GM19025 (cell line): ENCODE measurements at regions not wholly inside any gene's neighbourhood (a gene's known extent, or its start where the extent isn't known, plus 50 kb on each side); places are given as distances from the start of the nearest gene placed in this dataset.

Experiments
- ATAC-seq: cut with Tn5 transposase; IDR thresholded peaks from one replicate; pipeline ENCODE4 v1.9.1; 2021; ENCODE audit warnings: mild to moderate bottlenecking, low read depth, moderate library complexity; ENCODE audit not compliant: unreplicated experiment

DNA sequence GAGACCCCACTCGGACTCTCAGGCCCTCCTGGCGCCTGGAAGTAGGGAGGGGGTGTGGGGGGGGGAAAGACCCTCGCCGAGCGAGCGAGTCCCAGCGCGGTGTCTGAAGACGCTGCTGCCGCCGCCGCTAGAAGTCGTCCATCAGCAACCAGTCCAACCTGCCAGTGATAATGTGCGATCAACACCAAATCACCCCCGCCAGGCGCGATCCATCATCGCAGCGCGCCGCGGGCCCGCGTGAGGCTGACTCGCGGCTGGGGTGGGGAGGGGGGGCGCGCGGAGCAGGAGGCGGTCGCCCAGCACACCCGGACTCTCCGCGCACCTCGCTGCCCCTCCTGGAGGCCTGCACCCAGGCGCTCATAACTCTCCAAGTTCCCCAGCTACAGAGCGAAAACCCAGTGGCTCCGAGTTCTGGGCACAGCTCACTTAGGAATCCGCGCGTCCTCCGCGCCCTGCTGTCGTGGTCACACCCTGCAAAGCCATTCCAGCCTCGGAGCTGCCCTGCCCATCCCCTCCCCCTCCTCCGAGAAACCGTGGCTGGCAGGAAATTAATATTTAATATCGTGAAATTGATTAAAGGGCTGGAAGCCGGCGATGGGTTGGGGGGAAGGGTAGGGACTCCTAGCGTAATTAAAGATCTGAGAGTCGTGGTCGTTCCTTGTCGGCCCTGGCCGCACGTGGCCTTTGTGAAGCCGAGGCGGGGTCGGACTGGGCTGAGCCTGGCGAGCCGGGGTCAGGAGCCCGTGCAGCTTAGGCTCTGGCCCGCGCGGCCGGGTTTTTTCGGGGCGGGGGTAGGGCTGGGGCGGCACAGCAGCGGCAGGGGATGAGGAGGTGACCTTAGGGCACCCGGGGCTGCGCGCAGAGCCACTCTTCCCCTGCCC is 58.1 kb upstream of the BCOR start:
- ATAC-seq = no peak

DNA sequence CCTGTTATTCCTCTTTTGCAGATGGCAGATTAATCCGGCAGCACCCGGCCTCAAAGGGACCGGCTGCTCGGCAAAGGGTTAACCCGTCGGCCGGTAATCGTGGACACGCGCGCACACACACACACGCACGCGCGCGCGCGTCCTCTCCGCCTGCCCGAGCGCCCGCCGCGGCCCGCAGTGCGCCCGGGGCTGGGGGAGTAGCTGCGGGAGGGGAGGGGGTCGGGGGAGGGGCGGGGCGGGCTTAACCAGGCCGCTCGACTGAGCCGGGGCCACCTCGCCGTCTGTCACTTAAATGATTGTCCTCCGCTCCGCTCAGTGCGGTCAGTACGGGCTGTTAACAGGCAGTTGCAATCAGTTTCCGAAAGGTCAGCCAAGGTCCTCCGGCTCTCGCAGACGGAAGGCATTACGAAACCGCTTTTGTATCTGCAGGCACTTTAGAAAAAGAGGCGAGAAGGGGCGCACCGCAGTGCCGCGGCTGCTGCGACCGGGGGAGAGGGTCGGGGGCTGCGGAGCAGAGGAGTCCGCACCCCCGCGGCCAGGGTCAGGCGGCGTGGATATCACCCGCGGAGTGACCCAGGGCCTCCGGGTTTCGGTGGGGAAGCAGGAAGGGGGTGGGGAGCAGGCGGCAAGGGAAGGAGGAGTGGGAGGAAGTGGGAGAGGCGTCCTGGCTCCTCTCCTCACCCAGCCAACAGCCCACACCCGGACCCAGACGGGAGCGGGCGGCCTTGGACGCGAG is 57.3 kb upstream of the BCOR start:
- ATAC-seq = no peak

DNA sequence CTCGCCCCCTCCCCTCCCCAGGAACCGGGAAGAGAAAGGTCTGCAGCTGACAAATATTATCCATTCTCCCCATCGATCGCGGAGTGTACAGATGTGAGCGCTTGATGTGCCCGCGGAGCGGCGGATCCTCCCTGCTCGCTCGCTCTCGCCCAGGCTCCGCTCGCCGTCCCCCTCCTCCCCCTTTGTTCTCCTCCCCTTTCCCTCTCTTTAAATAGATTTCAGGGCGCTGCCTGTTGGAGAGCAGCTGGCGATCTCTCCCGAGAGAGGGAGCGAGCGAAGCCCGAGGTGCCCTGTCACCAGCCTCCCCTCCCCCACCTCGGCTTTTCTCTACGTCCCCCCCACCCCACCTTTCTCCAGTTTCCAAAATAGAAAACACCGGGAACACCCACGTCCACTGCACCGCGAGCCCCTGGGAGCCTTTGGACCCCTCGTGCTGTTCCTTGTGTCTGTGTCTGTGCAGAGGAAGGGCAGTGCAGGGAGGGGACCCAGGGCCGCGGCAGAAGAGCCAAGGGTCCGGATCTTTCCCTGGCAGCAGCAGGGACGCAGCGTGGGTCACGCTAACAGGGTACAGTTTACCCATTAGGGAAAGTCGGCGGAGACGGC is 56.6 kb upstream of the BCOR start:
- ATAC-seq = no peak

DNA sequence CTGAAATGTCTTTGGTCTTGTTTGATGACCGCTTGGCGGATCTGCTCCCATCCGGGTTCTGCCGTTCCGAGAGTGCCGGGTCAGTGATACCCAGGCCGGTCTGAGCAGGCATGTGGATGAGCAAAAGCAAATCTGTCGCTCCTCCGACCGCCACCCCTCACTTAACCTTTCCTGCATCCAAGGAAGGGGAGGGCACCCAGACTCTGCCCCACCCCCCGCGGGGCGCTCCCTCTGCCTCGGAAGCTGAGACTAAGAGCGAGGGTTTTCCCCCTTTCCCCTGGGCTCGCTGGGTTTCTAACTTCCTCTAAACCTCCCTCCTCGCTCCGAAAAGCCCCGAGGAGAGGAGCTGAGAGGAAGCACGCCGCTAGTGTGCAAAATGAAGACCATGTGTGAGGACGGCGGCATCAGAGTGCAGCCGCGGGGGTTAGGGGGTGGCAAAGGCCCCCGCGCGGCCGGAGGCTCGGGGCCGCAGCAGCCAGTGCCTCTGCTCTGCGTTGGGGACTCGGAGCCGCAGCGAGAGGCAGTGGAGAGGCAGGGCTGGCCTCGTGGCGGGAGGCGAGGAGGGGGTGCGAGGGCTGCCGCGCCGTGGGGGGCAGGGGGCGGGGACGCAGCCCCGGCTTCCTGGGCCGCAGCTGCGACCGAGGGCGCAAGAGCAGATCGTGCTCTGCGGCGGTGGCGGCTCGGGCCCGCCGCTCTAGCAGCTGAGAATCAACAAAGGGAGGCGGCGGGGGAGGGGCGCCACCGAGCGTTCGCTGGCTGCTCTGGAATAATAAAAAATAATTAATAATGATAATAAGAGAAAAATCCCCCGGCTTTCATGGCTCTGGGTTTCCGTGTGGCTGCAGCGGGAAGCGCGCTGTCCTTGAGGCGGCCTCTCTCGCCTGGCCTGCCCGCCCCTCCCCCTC is 55.8 kb upstream of the BCOR start:
- ATAC-seq = peak; percentile 73

DNA sequence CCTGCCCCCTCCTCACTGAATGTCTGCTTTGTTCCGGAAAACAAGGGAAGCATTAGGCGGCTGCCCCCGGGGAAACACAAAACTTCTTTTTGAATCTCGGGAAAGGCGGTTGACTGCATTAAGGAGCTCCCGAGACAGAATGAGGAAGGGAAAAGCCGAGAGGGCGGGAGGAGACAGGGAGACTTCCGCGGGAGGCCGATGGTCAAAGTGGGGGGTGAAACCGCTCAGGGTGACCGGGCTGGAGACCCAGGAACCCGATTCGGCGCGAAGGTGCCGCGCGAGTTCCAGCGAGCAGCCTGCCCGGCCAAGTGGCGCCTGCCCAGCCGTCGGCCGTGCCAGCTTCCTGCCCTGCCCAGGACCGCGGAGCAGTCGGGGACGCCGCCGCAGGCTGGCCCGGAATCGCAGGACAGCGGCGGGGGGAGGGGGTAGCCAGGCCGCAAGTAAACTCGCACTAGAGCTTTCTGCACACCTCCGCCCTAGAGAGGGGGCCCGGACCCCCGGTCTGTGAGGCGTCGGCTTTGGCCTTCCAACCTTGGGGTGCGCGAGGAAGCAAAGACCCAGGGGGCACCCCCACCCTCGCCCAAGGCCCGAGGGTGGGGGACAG is 55.1 kb upstream of the BCOR start:
- ATAC-seq = no peak

DNA sequence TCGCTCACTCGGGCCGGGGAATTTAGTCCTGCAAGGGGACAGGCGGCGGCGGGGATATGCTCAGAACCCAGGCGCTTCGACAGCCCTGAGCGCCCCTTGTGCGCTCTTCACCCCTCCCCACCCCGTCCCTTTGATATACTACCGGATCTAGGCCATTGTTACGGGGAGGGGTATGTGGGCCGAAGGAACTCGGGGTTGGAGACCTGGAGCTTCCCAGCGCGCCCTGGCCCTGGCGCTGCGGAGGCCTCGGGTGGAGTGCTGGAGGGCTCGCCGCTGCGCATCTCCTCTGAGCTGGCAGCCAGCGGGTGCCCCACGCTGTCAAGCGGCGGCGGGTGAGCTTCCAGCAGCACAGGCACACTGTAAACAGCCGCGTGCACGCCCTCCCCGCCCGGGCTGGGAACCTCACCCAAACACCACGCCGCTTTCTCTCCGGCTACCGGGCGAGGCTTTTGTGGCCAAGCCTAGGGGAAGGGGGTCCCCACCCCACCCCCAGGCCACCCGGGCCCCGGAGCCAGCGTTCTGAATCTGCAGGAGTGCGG is 54.5 kb upstream of the BCOR start:
- ATAC-seq = no peak

DNA sequence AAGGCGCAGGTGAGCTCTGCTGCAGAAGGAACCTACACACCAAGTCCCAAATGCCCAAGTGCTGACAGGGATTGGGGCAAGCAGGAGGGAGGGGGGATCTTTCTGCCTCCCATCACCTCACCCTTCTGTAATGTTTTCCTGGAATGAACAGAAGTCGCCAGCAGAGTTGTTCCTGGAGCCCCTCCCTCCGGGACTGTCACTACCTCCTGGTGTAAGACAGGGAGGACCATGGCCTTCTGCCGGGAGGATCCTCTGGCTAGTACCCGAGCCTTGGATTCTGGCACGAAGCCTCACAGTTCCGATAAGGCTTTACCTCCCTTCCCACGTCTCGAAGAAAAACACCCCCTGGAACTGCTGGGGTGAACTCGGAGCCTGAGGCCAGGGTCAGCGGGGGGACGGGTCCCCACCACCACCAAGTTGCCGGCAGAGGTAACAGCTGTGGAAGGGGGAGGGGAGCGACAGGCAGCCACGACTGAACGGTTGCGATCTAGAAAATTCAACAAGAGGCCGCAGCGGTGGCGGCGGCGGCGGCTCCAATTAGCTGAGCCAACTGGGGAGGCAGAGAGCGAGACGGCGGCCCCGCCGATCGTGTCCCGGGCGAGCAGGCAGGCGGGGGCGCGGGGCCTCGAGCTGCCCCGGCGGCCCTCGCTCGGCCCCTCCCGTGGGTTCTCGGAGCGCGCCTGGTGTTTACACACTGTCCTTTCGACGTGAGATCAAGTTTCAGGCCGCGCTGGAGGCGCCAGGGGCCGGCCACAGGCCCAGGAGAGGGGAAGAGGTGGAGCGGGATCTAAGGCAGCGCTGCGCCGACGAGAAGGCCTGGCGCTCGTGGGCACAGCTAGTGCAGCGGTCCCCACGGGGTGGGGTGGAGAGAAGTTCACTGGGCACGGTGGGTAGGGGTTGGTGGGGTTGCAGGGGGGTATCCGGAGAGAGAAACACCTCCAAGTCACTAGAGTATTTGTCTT is 53.7 kb upstream of the BCOR start:
- ATAC-seq = no peak

DNA sequence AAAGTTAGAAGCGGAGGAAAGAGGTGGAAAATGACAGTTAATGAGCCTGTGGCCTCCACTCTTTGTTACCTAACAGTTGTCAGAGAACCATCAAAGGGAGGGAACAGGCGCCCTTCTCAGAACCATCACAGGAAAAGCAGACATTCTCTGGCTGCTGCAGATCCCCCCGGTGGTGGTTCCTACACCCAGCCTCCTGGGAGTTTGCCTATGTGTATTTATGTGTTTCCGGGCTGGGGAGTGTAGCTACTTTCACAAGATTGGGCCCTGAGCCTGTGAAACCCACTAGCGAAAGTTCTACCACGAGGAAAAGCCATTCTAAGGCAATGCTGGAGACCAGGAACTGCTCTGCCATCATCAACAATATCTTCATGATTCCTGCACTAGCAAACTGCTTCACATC is 52.7 kb upstream of the BCOR start:
- ATAC-seq = no peak

DNA sequence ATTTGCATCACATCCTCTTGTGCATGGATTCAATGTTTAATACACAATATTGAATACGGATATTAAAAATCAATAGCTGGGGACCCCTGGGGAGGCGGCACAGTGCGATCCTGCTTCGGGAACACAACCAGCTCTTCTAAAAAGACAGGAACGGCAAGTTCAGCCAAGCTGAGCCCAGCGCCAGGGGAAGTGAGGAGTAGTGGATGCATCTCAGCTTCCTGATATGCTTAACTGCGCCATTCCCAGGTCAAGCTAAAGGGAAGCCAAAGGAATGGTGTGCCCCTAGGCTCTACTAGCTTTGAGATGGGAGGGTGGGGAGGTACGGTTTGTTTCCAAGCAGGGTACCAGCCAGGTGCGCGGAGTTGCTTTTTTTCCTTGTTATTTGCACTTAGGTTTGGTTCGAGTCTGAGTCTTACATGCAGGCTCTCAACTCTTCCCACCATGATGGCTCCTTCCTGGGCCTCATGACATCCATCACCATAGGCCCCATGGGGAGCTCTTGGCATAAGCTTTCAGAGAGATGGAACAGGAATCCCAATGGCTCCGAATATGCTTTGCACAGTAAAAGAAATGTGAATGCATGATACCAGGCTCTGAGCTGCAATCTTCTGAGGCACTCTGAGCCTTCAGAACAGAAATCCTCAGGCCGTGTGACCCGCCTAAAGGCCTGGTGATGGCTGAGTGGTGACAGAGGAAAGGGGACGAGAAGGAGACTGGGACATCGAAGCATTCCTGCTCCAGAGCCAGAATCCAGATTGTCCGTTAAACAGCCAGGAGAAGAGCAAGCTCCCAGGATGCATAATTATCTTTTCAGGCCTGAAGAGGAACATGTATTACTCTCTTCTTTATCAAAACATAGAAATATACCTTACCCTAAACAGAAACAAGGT is 51.8 kb upstream of the BCOR start:
- ATAC-seq = no peak

DNA sequence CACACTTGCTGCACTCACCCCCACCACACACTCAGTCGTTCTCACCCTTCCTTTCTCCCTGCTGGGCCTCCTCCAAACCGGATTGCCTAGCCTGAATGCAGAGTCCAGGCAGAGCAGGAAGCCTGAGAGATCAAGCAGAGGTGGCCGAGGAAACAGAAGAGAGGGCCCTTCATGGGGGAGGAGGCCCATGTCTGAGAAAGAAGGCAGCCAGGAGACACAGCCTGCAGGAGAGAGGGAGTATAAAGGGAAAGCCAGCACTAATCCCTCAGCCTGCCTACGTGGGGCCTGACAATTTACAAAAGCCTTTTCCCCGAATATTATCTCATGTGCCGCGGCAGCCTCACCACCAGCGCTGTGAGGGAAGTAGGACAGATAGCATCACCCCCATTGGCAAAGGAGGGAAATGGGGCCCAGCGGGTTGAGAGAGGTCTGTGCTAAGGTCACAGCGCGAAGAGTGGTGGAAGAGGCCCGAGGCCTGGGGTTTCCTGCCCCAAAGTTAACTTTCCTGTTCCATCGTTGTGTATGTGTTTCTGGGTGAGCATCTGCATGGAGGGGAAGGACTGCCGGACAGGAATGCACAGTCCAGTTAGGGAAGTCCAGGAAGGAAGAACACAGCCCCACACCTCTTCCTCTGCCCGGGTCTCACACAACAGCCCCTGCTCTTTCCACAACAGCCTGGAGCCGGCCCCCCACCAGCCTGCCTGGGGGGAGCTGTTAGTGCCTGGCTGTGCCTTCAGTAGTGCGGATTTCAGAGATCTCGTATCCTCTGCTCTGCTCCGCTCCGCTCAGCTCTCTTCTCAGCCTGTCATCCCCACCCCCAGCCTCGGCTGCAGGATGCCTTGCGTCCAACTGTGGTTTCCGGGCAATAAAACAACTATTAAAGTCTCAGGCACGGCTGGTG is 50.9 kb upstream of the BCOR start:
- no peak for ATAC-seq

DNA sequence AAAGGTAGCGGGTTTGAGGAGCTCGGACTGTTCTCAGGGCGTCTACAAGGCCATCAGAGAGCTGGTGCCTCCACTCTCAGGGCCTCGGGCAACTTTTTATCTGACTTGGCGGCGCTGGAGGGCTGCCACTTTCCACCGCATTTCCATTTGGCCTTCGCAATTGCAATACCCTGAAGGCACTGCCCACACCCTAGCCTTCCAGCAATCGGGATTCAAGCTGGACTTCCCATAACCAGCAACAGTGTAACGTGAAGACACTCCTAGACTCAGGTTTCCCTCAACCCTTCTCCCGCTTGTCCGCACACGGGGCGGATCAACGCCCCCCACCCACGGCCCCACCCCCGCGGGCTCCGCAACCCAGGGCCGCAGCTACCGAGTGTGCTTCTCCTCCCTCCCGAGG is 50.2 kb upstream of the BCOR start:
- ATAC-seq = no peak
